ENCODE measurements at regions not wholly inside any gene's neighbourhood (a gene's known extent, or its start where the extent isn't known, plus 50 kb on each side); places are given as distances from the start of the nearest gene placed in this dataset.
A peak's percentile ranks its signal among the peaks of the same experiment; 100 is the strongest.

GRCh38 chr9:12975496-12975895 lies 200.7 kb downstream of the LURAP1L start:
- DNase-seq (ENCODE audit: low read depth in 1 of 2, low spot score in 1 of 2) = peak; percentile 3 to 82
- TF ChIP-seq JUND (IDR thresholded peaks at IDR 0.05; ENCODE audit: low read depth) = peak; percentile 96
- in situ Hi-C loops (cut with HindIII; ENCODE audit: low pct_unique_long_range_greater_than_20kb, low sequenced_read_pairs) = no loop called here

- DNase-seq (ENCODE audit: low read depth in 1 of 2, low spot score in 1 of 2) = peak in 1 of 2 experiments; percentile 81
- in situ Hi-C loops (cut with HindIII; ENCODE audit: low pct_unique_long_range_greater_than_20kb, low sequenced_read_pairs) = no loop called here
- TF ChIP-seq JUND (IDR thresholded peaks at IDR 0.05; ENCODE audit: low read depth) = no peak
Observed at GRCh38 chr9:12980085-12980851, 205.4 kb downstream of the LURAP1L start.

GRCh38 chr9:12988258-12988657 lies 213.4 kb downstream of the LURAP1L start:
- in situ Hi-C loops (cut with HindIII; ENCODE audit: low pct_unique_long_range_greater_than_20kb, low sequenced_read_pairs) = no loop called here
- peak in 1 of 2 experiments; percentile 47 for DNase-seq (ENCODE audit: low read depth in 1 of 2, low spot score in 1 of 2)
- TF ChIP-seq JUND (IDR thresholded peaks at IDR 0.05; ENCODE audit: low read depth) = no peak

- in situ Hi-C loops (cut with HindIII; ENCODE audit: low pct_unique_long_range_greater_than_20kb, low sequenced_read_pairs) = no loop called here
- DNase-seq (ENCODE audit: low read depth in 1 of 2, low spot score in 1 of 2) = no peak
Observed at GRCh38 chr9:12989669-12990068, 214.8 kb downstream of the LURAP1L start.

GRCh38 chr9:12993466-12993865 lies 218.6 kb downstream of the LURAP1L start:
- in situ Hi-C loops (cut with HindIII; ENCODE audit: low pct_unique_long_range_greater_than_20kb, low sequenced_read_pairs) = no loop called here
- TF ChIP-seq JUND (IDR thresholded peaks at IDR 0.05; ENCODE audit: low read depth) = no peak
- DNase-seq (ENCODE audit: low read depth in 1 of 2, low spot score in 1 of 2) = no peak

More at GRCh38 chr9:12989669-12990068, 214.8 kb downstream of the LURAP1L start:
- no peak for TF ChIP-seq JUND (IDR thresholded peaks at IDR 0.05; ENCODE audit: low read depth)

GRCh38 chr9:12997009-12997408 lies 222.2 kb downstream of the LURAP1L start:
- no peak for TF ChIP-seq JUND (IDR thresholded peaks at IDR 0.05; ENCODE audit: low read depth)
- in situ Hi-C loops (cut with HindIII; ENCODE audit: low pct_unique_long_range_greater_than_20kb, low sequenced_read_pairs) = no loop called here
- no peak for DNase-seq (ENCODE audit: low read depth in 1 of 2, low spot score in 1 of 2)

GRCh38 chr9:13001989-13002580 lies 227.3 kb downstream of the LURAP1L start:
- DNase-seq (ENCODE audit: low read depth in 1 of 2, low spot score in 1 of 2) = no peak
- TF ChIP-seq JUND (IDR thresholded peaks at IDR 0.05; ENCODE audit: low read depth) = no peak
- in situ Hi-C loops (cut with HindIII; ENCODE audit: low pct_unique_long_range_greater_than_20kb, low sequenced_read_pairs) = no loop called here

GRCh38 chr9:13002740-13003139 lies 227.9 kb downstream of the LURAP1L start:
- no peak for DNase-seq (ENCODE audit: low read depth in 1 of 2, low spot score in 1 of 2)
- TF ChIP-seq JUND (IDR thresholded peaks at IDR 0.05; ENCODE audit: low read depth) = no peak
- in situ Hi-C loops (cut with HindIII; ENCODE audit: low pct_unique_long_range_greater_than_20kb, low sequenced_read_pairs) = no loop called here

GRCh38 chr9:13009871-13010270 lies 235.1 kb downstream of the LURAP1L start:
- no peak for TF ChIP-seq JUND (IDR thresholded peaks at IDR 0.05; ENCODE audit: low read depth)
- in situ Hi-C loops (cut with HindIII; ENCODE audit: low pct_unique_long_range_greater_than_20kb, low sequenced_read_pairs) = no loop called here

GRCh38 chr9:13013991-13014883 lies 239.4 kb downstream of the LURAP1L start:
- DNase-seq (ENCODE audit: low read depth in 1 of 2, low spot score in 1 of 2) = no peak
- no peak for TF ChIP-seq JUND (IDR thresholded peaks at IDR 0.05; ENCODE audit: low read depth)
- in situ Hi-C loops (cut with HindIII; ENCODE audit: low pct_unique_long_range_greater_than_20kb, low sequenced_read_pairs) = no loop called here

More at GRCh38 chr9:13009871-13010270, 235.1 kb downstream of the LURAP1L start:
- DNase-seq (ENCODE audit: low read depth in 1 of 2, low spot score in 1 of 2) = no peak

GRCh38 chr9:13017260-13017659 lies 242.4 kb downstream of the LURAP1L start:
- DNase-seq (ENCODE audit: low read depth in 1 of 2, low spot score in 1 of 2) = no peak
- in situ Hi-C loops (cut with HindIII; ENCODE audit: low pct_unique_long_range_greater_than_20kb, low sequenced_read_pairs) = no loop called here
- TF ChIP-seq JUND (IDR thresholded peaks at IDR 0.05; ENCODE audit: low read depth) = no peak

GRCh38 chr9:13020146-13021040 lies 245.6 kb downstream of the LURAP1L start:
- no peak for DNase-seq (ENCODE audit: low read depth in 1 of 2, low spot score in 1 of 2)
- in situ Hi-C loops (cut with HindIII; ENCODE audit: low pct_unique_long_range_greater_than_20kb, low sequenced_read_pairs) = no loop called here
- no peak for TF ChIP-seq JUND (IDR thresholded peaks at IDR 0.05; ENCODE audit: low read depth)

Data from T47D (cell line).